HG03139 (cell line): ENCODE measurements at regions not wholly inside any gene's neighbourhood (a gene's known extent, or its start where the extent isn't known, plus 50 kb on each side); places are given as distances from the start of the nearest gene placed in this dataset.

Source experiments
- ATAC-seq: cut with Tn5 transposase; IDR thresholded peaks from one replicate; pipeline ENCODE4 v1.9.1; 2021; ENCODE audit not compliant: unreplicated experiment

GRCh38 chr5:4053136-4053535 is 457.5 kb downstream of the IRX1 start:
- no peak for ATAC-seq

DNA sequence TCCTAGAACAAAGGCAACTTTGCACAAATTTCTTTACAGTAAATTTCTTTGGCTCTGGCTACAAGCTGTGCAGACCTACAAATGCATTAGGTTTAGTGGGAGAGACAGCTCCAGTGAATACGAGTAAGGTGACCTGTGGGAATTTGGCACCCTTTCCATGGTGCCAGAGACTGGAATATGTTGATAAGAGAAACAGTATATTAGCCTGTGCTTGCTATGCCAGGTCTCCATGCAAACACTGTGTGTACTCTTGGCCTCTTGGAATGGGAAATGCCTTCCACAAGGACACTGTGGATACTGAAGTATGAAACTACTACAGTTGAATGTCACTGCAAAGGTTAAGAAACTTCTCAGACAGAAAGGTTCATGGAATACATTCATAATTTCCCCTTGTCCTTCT is 458.5 kb downstream of the IRX1 start:
- no peak for ATAC-seq

DNA sequence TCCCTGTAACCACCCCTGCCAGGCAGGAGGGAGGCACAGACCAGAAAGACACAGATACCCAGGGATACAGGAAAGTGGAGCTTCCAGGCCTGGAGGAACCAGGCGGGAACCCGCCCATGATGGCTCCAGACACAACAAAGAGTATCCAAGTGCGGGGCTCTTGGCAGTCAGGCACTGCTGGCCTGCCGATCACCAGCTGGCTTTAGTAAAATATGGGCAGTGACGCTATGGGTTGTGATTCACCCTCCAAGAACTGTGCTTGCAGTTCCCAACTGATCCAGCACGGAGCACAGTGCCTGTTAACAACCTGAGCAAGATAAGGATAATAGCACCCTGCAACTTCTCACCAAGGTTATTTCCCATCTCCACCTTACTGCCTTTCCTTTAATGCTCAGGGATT is 463.3 kb downstream of the IRX1 start:
- no peak for ATAC-seq

DNA sequence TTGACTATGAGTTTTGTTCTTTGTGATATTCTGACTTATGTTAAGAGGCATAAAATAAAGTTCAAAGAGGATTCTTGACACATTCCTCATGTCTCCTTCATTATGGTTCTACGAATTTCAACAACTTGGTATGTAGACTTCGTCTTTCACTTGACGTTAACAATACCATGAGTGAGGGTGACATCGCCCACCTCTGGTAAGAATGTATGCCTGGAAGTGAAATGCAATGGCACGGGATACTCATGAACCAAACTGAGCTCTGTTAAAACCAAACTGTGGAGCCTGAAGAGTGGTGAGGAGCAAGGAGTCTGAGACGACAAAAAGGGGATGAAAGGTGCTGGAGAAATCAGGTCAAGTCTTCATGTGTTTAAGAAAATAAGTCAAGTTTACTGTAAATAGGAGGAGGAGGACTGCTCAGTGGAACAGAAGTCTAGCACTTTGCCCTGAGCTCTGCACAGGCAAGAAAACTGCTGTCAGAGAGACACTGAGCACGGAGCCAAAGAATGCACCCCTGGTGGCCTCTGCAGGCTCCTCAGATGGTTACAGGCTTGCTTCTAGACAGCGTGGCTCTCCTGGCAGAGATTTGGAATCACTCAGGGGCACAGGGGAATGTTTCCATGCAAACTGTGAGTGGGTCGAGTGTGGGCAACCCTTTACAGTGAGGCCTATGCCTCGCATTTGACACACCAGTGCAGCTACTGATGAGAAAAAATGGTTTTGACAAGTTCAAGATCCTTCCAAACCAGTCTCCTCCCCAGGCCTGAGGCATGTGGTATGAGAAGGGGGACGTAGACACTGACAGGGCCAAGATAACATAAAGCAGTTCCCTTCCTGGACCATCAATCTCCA is 470.1 kb downstream of the IRX1 start:
- no peak for ATAC-seq

DNA sequence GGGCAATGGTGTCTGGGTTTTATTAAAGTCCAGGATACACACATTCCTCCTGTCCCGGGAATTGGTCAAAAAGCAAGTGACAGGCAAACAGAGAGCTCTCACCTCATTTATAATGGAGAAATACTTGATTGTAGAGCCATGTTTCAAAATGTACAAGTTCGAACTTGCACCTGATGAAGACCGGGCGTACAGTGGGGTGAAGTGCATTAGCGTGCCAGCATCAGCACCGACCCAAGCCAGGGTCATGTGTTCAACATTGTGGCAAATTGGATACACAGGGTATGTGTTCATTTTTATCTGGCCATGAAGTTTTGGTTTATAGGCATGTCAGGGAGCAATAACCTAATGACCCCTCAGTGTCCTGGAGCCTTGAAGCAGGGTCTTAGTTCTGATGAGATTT is 472.5 kb downstream of the IRX1 start:
- ATAC-seq, result no peak

DNA sequence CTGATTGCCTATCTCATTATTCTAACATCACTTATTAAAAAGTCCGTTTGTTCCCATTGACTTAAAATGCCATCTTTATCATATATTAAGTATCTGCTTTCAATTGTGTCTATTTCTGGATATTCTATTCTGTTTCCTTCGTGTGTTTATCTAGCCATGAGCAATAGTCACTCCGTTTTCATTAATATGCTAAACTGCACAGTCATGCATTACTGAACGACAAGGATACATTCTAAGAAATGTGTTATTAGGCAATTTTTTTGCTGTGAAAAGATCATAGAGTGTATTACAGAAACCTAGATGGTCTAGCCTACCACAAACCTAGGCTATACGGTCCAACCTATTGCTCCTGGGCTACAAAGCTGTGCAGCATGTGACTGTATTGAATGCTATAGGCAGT is 482.9 kb downstream of the IRX1 start:
- no peak for ATAC-seq

- ATAC-seq, result no peak
Observed at GRCh38 chr5:4079831-4080230, 484.2 kb downstream of the IRX1 start.

GRCh38 chr5:4080370-4080769 is 484.7 kb downstream of the IRX1 start:
- ATAC-seq, result no peak

- no peak for ATAC-seq
Observed at GRCh38 chr5:4081059-4081458, 485.4 kb downstream of the IRX1 start.

DNA sequence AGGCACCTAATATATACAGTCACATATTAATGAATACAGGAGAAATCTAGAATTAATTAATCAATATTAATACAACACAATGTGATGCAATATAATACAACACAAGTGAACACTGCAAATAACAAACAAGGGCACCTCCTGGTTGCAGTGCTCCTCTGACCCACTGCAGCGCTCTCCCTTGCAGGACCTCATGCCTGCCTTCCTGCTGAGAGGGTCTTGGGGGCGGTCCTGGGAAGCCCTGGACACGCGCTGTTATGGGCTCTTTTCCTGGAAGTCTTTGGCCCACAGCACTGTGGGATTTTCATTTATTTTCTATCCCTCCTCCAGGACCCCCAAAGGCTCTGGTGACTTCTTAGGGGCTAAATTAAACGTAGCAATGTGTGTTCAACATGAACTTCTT is 485.8 kb downstream of the IRX1 start:
- no peak for ATAC-seq

DNA sequence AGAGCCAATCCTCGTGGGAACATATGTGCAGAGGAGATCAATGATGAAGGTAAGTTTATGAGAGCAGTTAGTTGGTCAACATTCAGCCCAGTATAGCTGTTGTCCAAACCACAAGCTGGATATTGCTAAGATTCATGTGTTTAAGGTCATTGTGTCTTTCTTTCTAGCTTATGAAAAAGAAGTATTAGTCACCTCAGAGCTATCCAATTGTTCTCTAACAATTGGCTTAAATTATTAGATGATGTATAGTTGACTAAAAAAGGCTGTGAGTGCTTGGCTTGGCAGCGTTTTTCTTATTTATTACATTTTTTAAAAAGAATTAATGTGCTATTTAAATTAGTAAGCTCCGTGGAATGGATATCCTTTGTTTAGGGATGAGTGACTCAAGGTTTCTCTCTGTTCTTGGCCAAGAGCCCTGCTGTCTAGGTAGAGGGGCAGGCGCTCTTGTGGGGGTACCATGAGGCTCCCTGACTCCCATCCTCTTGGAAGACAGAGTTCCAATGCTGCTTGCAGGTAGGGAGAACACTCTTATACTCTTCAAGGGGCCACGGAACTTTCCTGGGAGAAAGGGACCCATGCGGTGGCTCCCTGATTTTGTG is 487.4 kb downstream of the IRX1 start:
- ATAC-seq, result no peak

DNA sequence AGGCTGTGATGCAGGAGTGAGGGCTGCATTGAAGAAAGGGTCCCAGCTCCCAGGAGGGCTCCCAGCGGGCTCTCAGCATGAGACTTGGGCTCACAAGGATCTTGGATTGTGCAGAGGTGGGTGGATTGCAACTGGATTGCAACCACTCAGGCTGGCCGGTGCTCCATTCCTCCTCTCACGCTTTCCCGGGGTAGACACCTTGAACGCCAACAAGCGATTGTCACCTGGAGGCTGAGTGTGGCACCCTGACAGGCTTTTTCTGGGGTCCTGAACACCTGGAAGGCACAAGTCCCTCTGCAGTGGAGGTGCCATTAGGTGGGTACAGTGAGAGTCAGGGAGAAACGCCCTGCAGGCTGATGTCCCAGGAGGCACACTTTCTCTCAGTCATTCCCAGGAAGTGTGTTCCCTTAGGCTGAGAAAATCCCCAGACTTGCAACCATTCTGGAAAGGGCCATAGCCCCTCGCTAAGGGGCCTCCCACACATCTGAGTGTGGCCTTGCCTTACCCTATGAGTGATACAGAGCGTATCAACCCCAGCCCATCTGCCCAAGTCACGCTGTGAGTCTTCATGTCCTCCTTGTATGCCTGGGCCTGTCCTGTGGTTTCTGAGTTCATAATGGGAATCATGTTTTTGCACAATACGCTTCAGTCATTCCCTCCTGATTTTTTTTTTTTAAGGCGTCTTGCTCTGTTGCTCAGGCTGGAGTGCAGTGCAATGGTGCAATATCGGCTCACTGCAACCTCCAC is 488.1 kb downstream of the IRX1 start:
- ATAC-seq, result no peak

DNA sequence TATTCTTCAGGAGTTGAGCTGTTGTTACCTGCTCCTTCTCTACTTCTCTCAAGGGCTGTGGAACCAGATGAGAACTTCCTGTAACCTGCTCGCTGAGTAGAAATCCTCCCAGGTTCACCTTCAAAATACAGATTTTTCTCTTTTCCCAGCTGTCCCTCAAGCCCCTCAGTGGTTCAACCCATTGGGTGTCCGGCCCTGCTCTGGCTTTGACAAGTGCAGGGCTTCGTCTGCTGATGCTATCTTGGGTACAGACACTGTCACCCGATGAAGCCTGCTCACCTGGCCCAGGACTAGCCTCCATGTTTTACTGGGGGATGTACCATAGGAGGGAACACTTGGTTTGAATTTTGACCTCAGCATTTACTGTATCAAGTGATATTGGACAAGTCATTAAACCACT is 490.4 kb downstream of the IRX1 start:
- ATAC-seq, result no peak

GRCh38 chr5:4087110-4087509 is 491.5 kb downstream of the IRX1 start:
- no peak for ATAC-seq

DNA sequence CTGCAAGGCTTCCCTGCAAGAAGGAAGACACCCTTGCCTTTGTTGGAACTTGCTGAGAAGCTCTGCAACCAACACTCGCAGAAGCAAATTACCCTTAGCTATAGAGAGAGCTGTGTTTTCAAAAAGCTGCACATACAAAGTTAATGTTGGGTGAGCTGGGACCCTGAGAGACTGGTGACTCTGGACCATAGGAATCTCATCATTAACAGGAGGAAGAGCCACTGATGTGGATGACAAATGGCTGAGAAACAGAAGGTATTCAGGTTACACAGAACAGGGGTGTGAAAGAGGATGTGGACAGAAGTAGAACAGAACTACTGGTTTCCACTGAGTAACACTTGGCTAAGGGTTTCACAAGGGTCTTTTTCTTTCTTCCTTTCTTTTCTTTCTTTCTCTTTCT is 493.5 kb downstream of the IRX1 start:
- no peak for ATAC-seq

GRCh38 chr5:4093236-4093635 is 497.6 kb downstream of the IRX1 start:
- ATAC-seq, result no peak

- ATAC-seq, result no peak
Observed at GRCh38 chr5:4093970-4094369, 498.3 kb downstream of the IRX1 start.

GRCh38 chr5:4095918-4096630 is 500.4 kb downstream of the IRX1 start:
- no peak for ATAC-seq

DNA sequence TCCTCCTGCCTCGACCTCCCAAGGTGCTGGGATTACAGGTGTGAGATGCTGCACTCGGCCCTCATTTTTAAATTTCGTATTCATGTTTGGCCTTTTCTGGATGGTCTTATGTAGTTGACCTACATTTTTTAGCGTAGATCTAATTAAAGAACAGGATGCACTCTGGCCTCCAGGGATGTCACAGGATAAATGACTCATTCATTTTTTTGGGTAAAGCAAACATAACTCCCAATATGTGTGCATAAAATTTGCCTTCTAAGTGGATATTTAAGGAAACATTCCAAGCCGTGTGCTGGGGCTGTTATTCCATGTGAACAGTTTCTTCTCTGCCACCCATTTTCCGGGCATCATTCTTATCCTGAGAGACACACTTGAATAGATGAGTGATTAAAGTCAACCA is 501.6 kb downstream of the IRX1 start:
- no peak for ATAC-seq

- ATAC-seq, result no peak
Observed at GRCh38 chr5:4098226-4098625, 502.6 kb downstream of the IRX1 start.

DNA sequence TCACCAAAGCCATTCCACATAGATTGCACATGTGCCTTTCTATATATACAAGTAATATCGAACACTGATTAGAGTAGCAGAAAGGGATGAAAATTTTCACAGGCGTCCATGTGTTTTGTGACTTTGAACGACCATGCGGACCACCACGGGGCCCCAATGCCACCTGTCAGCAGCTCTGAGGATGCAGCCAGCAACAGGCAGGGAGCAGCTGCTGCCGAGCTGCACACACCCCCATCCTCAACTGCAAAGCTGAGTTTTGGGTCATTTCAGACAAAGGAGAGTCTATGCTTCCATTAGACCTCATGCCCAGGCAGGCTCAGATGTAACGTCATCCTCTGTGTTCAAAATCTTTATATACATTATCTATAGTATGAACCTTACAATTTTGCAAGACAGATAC is 503.8 kb downstream of the IRX1 start:
- no peak for ATAC-seq
